HCT116 (cell line): ENCODE measurements at regions not wholly inside any gene's neighbourhood (a gene's known extent, or its start where the extent isn't known, plus 50 kb on each side); places are given as distances from the start of the nearest gene placed in this dataset.

Experiments used
- ATAC-seq: fragments of 200-7000 bp; cut with Tn5 transposase; 2 replicates; pipeline ENCODE4 v1.9.1; 2020; ENCODE audit warnings: mild to moderate bottlenecking, moderate library complexity
- BruUV-seq: library from RNA; stranded (reverse); fragments of 400-500 nt; replicated peaks from 2 replicates; lab custom pipeline; 2021; lab: Mats Ljungman, UMichigan
- CTCF ChIA-PET: fragments of 300-600 bp; sonication (Branson Sonifier 250); formaldehyde crosslinking; loops from one replicate; lab custom pipeline; 2021; ENCODE audit warnings: antibody characterized with exemption; lab: Charles Lee
- POLR2A ChIA-PET: fragments of 300-600, 350-600 bp; sonication (Branson Sonifier 250); formaldehyde crosslinking; loops from one replicate; lab custom pipeline; 2021; ENCODE audit warnings: antibody characterized with exemption; lab: Charles Lee
- RAD21 ChIA-PET, 2 experiments: fragments of 300-600 bp; sonication (Branson Sonifier 250); formaldehyde crosslinking; loops; one replicate each; lab custom pipeline; 2023; ENCODE audit warnings: low total read pairs in 2 of 2; ENCODE audit not compliant: uncharacterized antibody in 2 of 2, unreplicated experiment in 2 of 2, low non-redundant PET in 1 of 2; lab: Charles Lee
- DNase-seq: peaks from one replicate; pipeline ENCODE4 v3.0.0-alpha.2; 2010; ENCODE audit warnings: low read depth, low spot score
- H2AFZ ChIP-seq: fragments of 200-600 bp; shearing (Covaris generic), sonication (generic); 2 replicates; pipeline ENCODE4 v1.6.1; 2017; ENCODE audit warnings: low read depth, mixed run types, mixed read lengths, antibody characterized with exemption, low read length; ENCODE audit not compliant: poor library complexity, severe bottlenecking
- H3K27ac ChIP-seq: 2 replicates; pipeline ENCODE4 v1.5.1; 2012; ENCODE audit warnings: low read depth, low read length
- H3K27me3 ChIP-seq: fragments of 200-600 bp; sonication (generic); 2 replicates; pipeline ENCODE4 v1.6.1; 2016; ENCODE audit warnings: mixed run types, low read length, mixed read lengths; ENCODE audit not compliant: insufficient read depth
- H3K36me3 ChIP-seq, 2 experiments: fragments of 200-500 bp in 1 of 2; fragments of 200-600 bp in 1 of 2; sonication (Bioruptor generic) in 1 of 2; sonication (generic) in 1 of 2; 2 replicates each; pipeline versions ENCODE4 v1.5.1 to v1.6.1; 2014 to 2016; ENCODE audit warnings: low read length in 2 of 2, inconsistent platforms in 1 of 2, mixed read lengths in 1 of 2, mixed run types in 1 of 2; ENCODE audit not compliant: insufficient read depth in 2 of 2, control insufficient read depth in 1 of 2
- H3K4me1 ChIP-seq, 2 experiments: fragments of 200-600 bp in 1 of 2; sonication (generic) in 1 of 2; 2 replicates each; pipeline versions ENCODE4 v1.5.1 to v1.6.1; 2012 to 2017; ENCODE audit warnings: low read length in 2 of 2, inconsistent platforms in 1 of 2, mild to moderate bottlenecking in 1 of 2, mixed read lengths in 1 of 2, mixed run types in 1 of 2, moderate library complexity in 1 of 2; ENCODE audit not compliant: insufficient read depth in 2 of 2, control insufficient read depth in 1 of 2
- H3K4me2 ChIP-seq: fragments of 200-600 bp; sonication (generic); 2 replicates; pipeline ENCODE4 v1.6.1; 2017; ENCODE audit warnings: mixed run types, low read length, mixed read lengths
- H3K4me3 ChIP-seq, 2 experiments: fragments of 200-600 bp in 1 of 2; sonication (generic) in 1 of 2; replicated peaks in 1 of 2; 2 replicates each; pipeline ENCODE4 v1.5.1; 2011 to 2016; ENCODE audit warnings: low read length in 2 of 2, control low read depth in 1 of 2, low read depth in 1 of 2, mild to moderate bottlenecking in 1 of 2, mixed read lengths in 1 of 2, mixed run types in 1 of 2
- H3K79me2 ChIP-seq: fragments of 200-600 bp; sonication (generic); 2 replicates; pipeline ENCODE4 v1.6.1; 2017; ENCODE audit warnings: mild to moderate bottlenecking, mixed run types, low read length, moderate library complexity, mixed read lengths; ENCODE audit not compliant: insufficient read depth
- H3K9ac ChIP-seq: fragments of 200-600 bp; sonication (generic); 2 replicates; pipeline ENCODE4 v1.6.1; 2016; ENCODE audit warnings: low read length, mixed read lengths
- H3K9me2 ChIP-seq: fragments of 200-600 bp; sonication (generic), shearing (Covaris generic); 2 replicates; pipeline ENCODE4 v1.6.1; 2017; ENCODE audit warnings: mixed run types, mild to moderate bottlenecking, moderate library complexity; ENCODE audit not compliant: insufficient read depth
- H3K9me3 ChIP-seq, 2 experiments: fragments of 200-500 bp in 1 of 2; fragments of 200-600 bp in 1 of 2; sonication (Bioruptor generic) in 1 of 2; sonication (generic) in 1 of 2; 2 replicates each; pipeline ENCODE4 v1.6.1; 2014 to 2017; ENCODE audit warnings: low read length in 2 of 2, mixed read lengths in 2 of 2, inconsistent platforms in 1 of 2, low read depth in 1 of 2, mild to moderate bottlenecking in 1 of 2, mixed run types in 1 of 2, moderate library complexity in 1 of 2; ENCODE audit not compliant: control insufficient read depth in 1 of 2, insufficient read depth in 1 of 2
- H4K20me1 ChIP-seq: fragments of 200-600 bp; sonication (generic), shearing (Covaris generic); 2 replicates; pipeline ENCODE4 v1.6.1; 2017; ENCODE audit warnings: mixed run types, mild to moderate bottlenecking, moderate library complexity; ENCODE audit not compliant: insufficient read depth
- CEBPB ChIP-seq: IDR thresholded peaks from 2 replicates; pipeline ENCODE4 v1.6.1; 2012; ENCODE audit warnings: low read depth
- ELF1 ChIP-seq: IDR thresholded peaks from 2 replicates; pipeline ENCODE4 v1.6.1; 2012; ENCODE audit warnings: low read depth, borderline replicate concordance
- EZH2 ChIP-seq: fragments of 200-600 bp; sonication (generic); IDR thresholded peaks from 2 replicates; pipeline ENCODE4 v1.6.1; 2017; ENCODE audit warnings: antibody characterized with exemption, mixed run types
- FOSL1 ChIP-seq: IDR thresholded peaks from 2 replicates; pipeline ENCODE4 v1.6.1; 2012; ENCODE audit warnings: low read depth
- POLR2A ChIP-seq: IDR thresholded peaks from 2 replicates; pipeline ENCODE4 v1.7.0; 2011; ENCODE audit warnings: borderline replicate concordance; ENCODE audit not compliant: insufficient read depth, insufficient read length; ENCODE audit errors: extremely low read depth
- RAD21 ChIP-seq: IDR thresholded peaks from 2 replicates; pipeline ENCODE4 v1.6.1; 2012; ENCODE audit warnings: low read depth, mild to moderate bottlenecking
- SIN3A ChIP-seq: IDR thresholded peaks from 2 replicates; pipeline ENCODE4 v1.6.1; 2012; ENCODE audit warnings: low read depth
- SP1 ChIP-seq: IDR thresholded peaks from 2 replicates; pipeline ENCODE4 v1.6.1; 2012; ENCODE audit warnings: low read depth
- SRF ChIP-seq: IDR thresholded peaks from 2 replicates; pipeline ENCODE4 v1.6.1; 2012; ENCODE audit warnings: low read depth
- ZFX ChIP-seq: fragments of 450-650 bp; IDR thresholded peaks from 2 replicates; pipeline ENCODE4 v1.6.1; 2017
- ZNF274 ChIP-seq: fragments of 200-500 bp; sonication (Bioruptor generic); IDR thresholded peaks from 2 replicates; pipeline ENCODE4 v1.6.1; 2014; ENCODE audit warnings: mild to moderate bottlenecking, low read depth, low read length, inconsistent platforms
- intact Hi-C: fragments of 100-400 bp; cut with micrococcal nuclease; formaldehyde crosslinking; loops from 2 replicates; pipeline ENCODE4 v1.10.0; 2022
- TF ChIP-seq, protein P1 (sequence below): IDR thresholded peaks from 2 replicates; pipeline ENCODE4 v1.6.1; 2012
- TF ChIP-seq, protein P2 (sequence below): IDR thresholded peaks from 2 replicates; pipeline ENCODE4 v1.6.1; 2012
- TF ChIP-seq, protein P3 (sequence below): IDR thresholded peaks from 2 replicates; pipeline ENCODE4 v1.6.1; 2012; ENCODE audit warnings: low read depth

DNA sequence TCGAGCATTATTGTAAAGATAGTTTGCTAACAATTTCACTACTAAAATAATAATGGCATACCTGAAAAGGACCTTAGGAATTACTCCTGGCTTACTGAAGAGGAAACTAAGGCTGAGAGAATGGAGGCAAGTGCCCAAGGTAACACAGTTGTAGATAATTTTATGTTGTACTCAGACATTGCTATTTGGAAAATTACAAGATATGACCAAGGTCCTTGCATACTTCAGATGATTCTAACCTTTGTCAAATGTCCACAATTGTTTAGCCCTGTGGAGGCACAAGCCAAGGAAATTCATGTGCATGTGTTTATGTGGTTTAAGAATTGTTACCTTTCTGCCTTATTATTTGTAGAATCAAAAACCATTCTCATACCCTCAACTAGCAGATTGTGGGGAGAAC, 105.7 kb downstream of the TUSC7 start:
- ATAC-seq, result no peak
- no peaks in the 10 kb centered on the region for H3K9me2 ChIP-seq
- H2AFZ ChIP-seq, result no peak overlapping the region
- no peak for TF ChIP-seq ZNF274
- TF ChIP-seq, protein P1, sequence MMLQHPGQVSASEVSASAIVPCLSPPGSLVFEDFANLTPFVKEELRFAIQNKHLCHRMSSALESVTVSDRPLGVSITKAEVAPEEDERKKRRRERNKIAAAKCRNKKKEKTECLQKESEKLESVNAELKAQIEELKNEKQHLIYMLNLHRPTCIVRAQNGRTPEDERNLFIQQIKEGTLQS, result no peak
- TF ChIP-seq, protein P2, sequence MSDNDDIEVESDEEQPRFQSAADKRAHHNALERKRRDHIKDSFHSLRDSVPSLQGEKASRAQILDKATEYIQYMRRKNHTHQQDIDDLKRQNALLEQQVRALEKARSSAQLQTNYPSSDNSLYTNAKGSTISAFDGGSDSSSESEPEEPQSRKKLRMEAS, result no peak
- TF ChIP-seq SRF, result no peak
- TF ChIP-seq, protein P3, sequence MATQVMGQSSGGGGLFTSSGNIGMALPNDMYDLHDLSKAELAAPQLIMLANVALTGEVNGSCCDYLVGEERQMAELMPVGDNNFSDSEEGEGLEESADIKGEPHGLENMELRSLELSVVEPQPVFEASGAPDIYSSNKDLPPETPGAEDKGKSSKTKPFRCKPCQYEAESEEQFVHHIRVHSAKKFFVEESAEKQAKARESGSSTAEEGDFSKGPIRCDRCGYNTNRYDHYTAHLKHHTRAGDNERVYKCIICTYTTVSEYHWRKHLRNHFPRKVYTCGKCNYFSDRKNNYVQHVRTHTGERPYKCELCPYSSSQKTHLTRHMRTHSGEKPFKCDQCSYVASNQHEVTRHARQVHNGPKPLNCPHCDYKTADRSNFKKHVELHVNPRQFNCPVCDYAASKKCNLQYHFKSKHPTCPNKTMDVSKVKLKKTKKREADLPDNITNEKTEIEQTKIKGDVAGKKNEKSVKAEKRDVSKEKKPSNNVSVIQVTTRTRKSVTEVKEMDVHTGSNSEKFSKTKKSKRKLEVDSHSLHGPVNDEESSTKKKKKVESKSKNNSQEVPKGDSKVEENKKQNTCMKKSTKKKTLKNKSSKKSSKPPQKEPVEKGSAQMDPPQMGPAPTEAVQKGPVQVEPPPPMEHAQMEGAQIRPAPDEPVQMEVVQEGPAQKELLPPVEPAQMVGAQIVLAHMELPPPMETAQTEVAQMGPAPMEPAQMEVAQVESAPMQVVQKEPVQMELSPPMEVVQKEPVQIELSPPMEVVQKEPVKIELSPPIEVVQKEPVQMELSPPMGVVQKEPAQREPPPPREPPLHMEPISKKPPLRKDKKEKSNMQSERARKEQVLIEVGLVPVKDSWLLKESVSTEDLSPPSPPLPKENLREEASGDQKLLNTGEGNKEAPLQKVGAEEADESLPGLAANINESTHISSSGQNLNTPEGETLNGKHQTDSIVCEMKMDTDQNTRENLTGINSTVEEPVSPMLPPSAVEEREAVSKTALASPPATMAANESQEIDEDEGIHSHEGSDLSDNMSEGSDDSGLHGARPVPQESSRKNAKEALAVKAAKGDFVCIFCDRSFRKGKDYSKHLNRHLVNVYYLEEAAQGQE, result no peak
- TF ChIP-seq CEBPB, result no peak
- TF ChIP-seq SP1, result no peak
- no peak for TF ChIP-seq FOSL1
- no peak for TF ChIP-seq SIN3A
- no peak for TF ChIP-seq ZFX
- no peak for TF ChIP-seq POLR2A
- no peak for TF ChIP-seq EZH2
- TF ChIP-seq RAD21, result no peak
- TF ChIP-seq ELF1, result no peak
- TF ChIP-seq, all 23 proteins: peak for 0
- H3K4me3 ChIP-seq, result no peak overlapping the region
- no peaks in the 10 kb centered on the region for H3K36me3 ChIP-seq
- no peak for DNase-seq
- H4K20me1 ChIP-seq, result no peaks in the 10 kb centered on the region
- no peak overlapping the region for H3K4me2 ChIP-seq
- intact Hi-C loops, result no loop called here
- no peaks in the 10 kb centered on the region for H3K27me3 ChIP-seq
- no peaks in the 10 kb centered on the region for H3K9me3 ChIP-seq
- CTCF ChIA-PET, result no interaction called here
- no peaks in the 10 kb centered on the region for H3K79me2 ChIP-seq
- H3K9ac ChIP-seq, result no peak overlapping the region
- POLR2A ChIA-PET, result no interaction called here
- RAD21 ChIA-PET, result no interaction called here
- H3K27ac ChIP-seq, result no peak overlapping the region
- no peaks in the 10 kb centered on the region for H3K4me1 ChIP-seq
- BruUV-seq, result no TSS peak
